ENCODE measurements at regions not wholly inside any gene's neighbourhood (a gene's known extent, or its start where the extent isn't known, plus 50 kb on each side); places are given as distances from the start of the nearest gene placed in this dataset.

DNA sequence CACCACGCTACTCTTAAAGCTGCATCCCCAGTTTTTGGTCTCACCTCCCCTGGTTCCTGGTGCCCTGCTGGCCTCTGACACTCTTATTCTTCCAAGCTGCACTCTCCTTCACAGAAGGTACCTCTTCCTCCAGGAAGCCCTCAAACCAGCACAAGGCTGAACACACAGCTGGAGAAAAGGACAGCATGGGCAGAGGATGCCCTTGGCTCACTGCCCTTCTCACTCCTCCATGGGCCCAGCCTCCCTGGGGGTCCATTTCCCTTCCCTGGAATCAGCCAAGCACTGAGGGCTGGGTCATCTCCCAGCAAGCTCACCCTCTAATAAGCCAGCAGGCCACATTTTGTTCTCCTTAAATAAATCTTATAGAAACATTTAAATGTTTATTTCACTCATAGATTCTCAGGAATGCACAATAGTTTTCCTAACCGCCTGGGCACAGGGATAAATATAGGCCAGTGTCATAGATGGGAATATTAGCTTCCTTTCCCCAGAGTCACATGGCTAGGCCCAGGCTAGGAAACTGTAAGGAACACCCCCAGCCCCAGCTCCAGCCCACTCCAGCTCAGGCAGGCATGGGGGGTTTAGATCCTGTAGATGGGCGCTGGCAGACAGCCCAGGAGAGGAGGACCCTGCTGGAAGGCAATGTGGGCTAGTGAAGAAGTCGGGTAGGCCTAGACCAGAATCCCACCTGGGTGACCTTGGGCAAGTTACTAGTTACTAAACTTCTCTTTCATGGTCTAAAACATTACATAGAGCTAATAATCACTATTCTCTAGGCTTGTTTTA lies 51.5 kb downstream of the IRAG1 start:
- no peak for DNase-seq

DNA sequence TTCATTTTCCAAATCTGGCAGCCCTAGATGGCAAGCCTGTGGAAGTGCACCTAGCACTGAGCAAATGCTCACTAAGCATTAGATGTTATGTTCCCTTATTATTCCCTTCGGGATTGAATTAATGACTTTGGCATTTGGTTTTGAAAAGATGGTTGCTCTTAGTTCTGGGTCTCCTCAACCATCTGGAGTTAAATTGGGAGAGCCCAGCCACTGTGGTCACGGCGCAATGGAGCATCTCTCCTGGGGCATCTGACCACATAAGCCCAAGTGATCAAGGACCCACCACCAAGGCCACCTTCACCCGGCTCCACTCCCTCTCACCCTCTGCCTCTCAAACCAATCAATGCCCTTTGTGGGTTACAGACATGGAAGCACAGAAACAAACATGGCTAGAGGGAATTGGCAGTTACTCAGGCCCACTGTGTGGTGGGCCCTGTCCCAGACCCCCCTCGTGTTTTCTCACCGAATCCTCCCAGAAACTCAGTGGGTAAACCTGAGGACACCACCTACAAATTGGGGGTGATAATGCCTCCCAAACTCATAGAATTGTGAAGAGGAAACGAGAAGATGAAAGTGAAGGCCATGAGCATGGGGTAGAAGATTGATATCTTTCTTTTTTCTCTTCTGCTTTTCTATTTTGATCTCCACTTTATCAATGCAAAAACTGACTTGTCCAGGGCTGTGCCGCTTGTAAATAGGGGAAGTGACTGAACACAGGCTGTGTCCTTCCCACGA lies 52.2 kb downstream of the IRAG1 start:
- no peak for DNase-seq

DNA sequence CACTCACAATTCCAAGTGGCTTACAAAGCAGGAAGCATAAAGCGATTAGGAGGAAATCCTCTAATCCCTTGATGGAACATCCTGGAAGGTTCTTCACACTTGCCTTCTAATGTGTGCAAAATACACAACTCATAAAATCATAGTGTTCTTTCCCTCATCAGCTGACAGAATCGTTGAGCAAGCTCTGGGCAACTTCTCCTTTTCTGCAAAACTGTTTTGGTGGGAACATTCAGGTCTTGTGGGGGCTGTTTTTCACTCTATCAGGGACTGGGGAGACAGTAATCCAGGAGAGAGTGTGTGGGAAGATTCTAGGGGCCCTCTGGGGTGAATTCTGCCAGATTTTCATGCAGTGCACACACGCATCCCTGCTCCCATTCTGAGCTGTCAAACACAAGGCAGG lies 53.2 kb downstream of the IRAG1 start:
- DNase-seq: no peak

DNA sequence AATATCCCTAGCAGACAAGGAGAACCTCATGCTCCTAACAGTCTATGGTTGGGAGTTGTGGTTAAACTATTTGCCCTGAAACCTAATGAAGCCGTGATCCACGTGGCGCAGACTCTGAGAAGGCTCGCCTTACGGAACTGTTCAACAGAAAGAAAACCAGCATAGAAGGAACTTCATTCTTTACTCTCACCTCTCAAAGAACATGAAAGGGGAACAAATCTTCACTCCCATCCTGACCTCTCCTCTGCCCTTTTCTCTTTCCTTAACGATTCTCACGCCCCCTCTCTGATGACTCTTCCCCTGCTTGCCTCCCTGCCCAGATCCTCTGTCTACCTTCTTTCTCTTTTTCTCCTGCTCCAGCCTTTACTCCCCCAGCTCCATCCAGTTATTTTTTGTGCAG lies 54.2 kb downstream of the IRAG1 start:
- DNase-seq: no peak

DNA sequence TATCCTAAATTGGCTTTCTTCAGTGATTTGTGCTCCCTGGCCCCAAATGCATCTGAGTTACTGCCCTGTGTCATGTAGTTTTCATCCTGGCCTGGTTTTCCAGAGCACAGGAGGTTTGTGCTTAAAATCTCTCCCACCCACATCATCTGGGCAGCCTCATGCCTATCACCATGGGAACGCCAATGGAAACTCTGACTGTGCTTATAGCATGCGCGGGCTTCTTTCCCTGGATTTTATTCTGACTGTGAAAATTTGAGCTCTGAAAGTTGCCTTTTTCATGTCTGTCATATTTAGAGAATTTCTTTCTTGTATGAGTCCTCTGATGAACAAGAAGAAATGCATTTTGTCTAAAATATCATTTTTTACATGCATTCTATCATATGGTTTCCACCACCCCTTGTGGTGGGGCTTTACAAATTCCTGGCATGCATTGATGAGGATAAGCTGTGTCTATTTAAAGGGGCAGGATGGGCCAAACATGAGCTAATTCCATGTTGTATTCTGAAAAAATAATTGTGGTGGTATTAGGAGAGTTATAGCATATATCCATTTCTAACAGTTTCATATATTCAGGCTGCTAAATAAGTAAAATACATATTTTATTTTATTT lies 55.1 kb downstream of the IRAG1 start:
- peak; percentile 32 for DNase-seq

DNA sequence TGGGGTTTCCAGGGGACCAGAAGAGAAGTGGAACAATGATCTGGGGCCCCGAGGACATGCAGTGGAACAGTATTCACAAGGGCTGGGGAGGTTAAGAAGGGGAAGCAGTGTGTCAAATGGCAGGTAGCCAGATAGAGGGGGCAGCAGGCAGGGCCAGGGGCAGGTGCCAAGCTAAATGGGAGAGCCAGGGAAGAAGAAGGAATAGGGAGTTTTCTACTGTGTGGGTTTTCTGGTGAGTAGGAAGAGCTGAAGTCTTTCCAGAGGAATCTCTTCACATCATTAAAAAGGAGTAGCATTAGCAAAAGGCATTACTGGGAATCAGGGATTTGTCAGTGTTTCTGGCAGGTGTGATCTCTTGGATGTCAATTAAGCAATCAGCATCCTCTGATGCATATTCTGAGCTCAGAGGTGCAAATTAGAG lies 55.8 kb downstream of the IRAG1 start:
- DNase-seq: no peak

DNA sequence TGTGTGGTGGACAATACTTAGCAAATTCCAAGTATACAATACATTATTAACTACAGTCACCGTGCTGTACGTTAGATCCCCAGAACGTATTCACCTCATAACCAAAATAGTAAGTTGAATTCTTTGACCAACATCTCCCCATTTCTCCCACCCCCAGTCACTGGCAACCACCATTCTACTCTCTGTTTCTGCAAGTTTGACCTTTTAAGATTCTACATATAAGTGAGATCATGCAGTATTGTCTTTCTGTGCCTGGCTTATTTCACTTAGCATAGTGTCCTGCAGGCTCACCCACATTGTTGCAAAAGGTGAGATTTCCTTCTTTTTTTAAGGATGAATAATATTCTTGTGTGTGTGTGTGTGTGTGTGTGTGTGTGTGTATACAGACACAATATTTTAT lies 59.1 kb downstream of the IRAG1 start:
- DNase-seq: no peak

DNA sequence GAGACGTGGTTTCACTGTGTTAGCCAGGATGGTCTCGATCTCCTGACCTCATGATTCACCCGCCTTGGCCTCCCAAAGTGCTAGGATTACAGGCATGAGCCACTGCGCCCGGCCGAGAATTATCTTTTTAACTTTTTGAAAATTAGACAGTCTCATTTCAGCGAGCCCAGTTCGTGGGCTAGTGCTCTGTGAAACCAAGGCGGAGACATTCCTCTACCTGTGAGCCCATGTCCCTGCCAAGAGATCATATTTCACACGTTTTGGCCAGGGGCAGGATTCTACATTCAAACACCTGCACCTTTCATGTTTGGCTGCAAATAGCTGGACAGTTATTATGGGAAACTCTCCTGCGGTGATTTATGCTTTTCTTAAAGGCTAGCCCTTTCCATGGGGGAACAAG lies 60.3 kb downstream of the IRAG1 start:
- DNase-seq: no peak

DNA sequence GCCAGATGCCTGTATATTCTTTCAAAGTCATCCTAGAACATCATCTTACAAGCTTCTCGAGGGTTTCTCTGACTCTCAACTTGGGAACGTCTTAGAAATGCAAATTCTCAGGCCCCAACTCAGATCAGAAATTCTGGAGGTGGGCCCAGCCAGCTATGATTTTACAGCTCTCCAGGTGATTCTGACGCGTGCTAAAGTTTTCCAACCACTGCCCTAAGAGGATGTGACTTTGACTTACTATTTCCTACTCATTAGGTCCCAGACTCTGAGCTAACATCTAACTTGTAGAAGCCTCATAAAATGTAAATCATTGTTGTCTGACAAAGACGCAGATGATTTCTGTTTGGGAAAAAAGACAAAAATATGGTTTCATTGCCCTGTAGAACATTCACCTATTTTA lies 61.1 kb downstream of the IRAG1 start:
- no peak for DNase-seq

DNA sequence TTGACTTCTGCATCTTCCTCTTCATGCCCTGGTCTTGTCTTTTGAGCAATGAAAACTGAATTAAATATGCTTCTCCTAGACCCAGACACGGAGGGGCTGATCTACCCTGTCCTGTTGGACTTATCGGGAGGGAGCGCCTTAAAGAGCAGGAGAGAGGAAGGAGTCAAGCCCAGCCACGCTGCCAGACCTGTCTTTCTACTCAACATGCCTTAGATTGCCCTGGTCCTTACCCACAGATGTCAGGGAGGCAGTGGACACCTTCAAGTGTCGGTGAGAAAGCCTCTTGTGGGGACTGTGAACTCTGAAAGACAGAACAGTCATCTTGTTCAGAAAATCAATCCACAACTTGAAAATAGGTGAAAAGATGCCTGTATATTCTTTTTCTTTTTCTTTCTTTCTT lies 61.8 kb downstream of the IRAG1 start:
- no peak for DNase-seq

DNA sequence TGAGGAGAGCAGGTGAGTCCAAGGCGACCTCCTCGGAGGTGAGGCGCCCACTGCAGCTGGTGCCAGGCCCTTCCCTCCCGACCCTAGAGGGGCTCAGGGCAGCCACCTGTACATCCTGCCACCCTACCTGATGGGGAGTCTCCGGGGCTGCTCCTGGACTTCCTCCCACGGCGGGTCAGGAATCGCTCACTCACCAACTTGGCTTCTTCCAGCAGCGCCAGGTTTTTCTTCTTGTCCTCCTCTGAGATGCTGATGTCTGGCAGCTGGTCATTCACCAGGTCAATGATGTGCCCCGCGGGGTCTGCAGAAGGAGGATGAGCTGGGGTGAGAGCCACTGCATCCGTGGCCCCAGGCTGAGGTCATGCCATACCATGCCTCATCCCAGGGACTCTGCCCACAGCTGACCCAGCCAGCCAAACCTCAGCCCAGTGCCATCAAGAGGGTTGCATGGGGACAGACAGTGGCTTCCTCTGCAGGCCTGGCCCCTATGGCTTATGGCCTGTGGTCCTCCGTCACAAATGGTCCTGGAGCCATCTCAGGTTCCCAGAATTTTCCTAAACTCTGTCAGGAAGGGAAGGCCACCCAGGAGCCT lies 61.0 kb upstream of the LYVE1 start:
- no peak for DNase-seq

DNA sequence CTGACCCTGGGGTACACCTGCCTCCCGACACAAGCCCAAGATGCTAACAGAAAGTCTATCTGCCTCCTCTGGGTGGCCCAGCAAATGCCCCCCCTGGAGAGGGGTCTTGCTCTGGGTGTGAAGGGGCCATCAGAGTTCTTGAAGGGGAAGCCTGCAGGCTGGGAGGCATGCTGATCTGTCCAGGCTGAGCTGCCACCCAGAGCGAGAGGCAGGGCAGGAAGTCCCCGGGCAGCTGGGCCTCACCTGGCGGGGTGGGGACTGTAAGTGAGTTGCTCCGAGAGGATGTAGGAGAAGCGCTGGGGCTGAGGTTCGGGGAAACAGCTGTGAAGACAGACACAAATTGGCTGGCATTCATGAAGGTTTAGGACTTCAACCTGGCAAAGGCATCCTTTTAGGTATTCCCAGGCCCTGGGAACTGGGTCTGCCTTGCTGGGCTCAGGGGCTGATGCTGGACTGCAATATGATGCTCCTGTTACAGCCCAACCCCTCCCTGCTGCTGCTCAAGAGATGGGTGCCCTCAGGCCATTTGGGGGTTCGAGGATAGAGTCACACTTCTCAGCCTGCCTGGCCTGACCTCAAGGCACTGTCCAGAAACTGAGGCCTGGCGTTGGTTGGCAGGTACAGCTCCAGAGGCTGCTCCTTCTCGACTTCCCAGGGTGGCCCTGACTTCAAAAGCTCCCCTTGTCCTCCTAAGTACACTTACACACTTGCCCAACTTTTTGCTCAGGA lies 60.2 kb upstream of the LYVE1 start:
- DNase-seq: no peak

DNA sequence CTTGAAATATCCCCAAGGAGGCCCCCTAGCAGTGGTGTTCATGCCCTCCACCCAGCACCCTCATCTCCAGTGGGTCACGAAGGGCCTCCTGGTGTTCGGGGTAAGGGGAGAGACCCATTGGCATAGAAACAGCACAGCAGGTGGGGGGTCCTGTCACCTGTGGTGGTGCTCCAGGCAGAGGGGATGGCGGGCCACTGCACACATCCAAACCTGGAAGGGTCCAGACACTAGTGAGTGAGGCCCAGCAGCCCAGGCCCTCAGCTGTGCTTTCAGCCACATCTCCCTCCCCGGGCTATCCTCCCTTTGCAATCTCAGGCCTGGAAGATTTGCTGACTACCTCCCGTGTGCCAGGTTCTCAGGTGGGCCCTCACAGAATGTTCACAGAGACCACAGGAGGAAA lies 59.4 kb upstream of the LYVE1 start:
- DNase-seq: no peak

DNA sequence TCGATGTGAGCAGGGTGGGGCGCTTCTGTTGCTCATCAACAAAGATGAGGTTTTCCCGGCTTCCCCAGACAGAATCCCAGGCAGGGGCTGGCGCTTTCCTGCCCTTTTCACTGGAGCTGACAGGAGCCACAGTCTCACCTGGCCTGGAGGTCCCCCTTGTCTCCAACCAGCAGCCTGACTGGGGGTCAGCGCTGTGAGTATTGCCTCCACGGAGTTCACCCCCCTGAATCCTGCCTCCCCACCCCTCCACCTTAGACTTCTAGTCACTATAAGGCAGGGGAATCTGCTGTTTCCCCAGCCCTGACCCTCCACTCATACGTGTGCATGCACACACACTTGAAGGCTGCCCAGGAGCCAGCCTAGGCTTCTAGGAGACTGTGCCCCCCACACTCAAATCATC lies 58.8 kb upstream of the LYVE1 start:
- DNase-seq: no peak

DNA sequence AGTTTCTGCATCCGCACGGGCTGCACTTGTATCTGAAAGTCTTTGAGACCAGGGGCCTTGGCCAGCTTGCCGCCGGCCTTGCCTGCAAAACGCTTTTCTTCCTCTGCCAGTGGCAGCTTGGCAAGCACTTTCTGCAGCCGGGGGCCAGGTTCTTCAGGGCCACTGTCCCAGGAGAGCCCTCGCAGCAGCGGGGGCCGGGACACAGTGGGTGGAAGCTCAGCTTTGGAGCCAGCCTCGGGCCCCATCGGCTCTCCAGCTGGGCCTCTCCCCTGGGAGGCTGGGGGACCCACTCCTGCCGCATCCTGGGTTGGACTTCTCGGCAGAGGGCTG lies 57.5 kb upstream of the LYVE1 start:
- DNase-seq: no peak

DNA sequence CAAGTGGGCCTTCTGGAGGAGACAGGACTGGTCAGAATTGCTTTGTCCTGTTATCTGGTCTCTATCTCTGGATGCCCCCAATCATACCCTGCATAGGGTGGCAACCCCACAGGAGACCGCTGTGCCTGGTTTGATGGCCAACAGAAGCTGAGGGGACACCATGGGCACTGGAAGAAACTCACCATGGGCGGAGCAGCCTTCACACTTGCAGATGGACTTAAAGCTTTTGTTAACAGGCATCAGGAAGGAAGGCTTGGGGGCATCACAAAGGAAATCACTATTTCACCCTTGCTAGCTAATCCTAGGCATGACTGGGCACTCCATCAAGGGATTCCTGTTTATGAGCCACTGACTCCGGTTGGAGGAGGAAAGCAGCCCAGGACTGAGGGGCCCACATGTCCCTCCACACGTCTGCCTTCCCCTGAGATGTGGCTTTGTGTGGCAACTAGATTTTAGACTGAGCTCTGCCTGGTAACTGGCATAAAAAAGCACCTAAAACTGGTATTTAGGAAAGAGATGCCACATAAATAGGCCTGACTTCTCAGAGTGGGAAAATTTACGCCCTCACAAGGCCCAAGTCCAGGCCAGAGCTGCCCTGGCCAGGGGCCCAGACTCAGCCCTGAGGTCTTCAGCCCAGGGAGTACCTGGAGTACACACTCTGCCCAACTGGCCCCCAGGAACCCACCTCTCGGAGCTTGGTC lies 57.0 kb upstream of the LYVE1 start:
- no peak for DNase-seq

DNA sequence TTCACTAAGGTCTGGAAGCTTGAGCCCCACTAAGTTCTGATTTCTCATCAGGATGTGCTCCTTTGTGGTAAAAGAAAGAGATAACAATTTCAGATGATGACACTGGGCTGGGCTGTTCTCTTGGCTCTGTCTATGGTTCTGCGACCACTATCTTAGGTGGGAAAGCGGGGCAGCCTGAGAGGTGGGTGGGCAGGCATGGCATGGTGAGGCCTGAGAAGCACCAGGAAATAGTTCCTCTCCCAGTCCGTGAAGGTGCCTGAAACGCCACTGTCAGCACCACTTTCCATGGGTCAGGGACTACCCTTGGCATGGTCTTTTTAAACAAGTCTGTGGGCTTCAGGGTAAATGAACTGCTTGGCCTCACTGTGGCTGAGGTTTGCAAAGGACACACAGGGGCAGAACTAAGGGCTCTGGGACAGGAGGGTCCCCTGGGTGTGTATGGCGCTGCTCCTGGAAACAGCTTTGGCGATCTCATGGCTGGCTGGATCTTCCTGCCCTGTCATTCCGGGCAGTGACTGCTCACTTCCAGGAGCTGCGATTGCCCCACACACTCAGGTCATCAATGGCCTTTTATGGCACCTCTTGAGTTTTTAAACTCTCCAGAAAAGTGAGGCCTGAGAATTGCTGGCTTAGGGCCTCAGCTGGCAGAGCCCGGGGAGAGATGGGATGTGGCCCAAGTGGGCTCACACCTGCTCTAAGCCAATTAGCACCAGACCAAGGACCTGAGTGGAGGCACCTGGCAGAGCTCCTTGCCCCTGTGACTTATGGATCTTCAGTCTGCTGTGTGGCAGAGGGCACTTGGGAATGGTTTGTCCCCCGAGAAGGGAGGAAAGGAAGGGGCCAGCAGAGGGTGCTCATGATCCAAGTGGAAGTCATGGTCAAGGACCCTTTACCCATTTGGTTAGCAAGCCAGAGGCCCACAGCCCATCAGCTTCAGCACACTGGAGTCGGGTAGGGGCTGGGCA lies 55.6 kb upstream of the LYVE1 start:
- no peak for DNase-seq

DNA sequence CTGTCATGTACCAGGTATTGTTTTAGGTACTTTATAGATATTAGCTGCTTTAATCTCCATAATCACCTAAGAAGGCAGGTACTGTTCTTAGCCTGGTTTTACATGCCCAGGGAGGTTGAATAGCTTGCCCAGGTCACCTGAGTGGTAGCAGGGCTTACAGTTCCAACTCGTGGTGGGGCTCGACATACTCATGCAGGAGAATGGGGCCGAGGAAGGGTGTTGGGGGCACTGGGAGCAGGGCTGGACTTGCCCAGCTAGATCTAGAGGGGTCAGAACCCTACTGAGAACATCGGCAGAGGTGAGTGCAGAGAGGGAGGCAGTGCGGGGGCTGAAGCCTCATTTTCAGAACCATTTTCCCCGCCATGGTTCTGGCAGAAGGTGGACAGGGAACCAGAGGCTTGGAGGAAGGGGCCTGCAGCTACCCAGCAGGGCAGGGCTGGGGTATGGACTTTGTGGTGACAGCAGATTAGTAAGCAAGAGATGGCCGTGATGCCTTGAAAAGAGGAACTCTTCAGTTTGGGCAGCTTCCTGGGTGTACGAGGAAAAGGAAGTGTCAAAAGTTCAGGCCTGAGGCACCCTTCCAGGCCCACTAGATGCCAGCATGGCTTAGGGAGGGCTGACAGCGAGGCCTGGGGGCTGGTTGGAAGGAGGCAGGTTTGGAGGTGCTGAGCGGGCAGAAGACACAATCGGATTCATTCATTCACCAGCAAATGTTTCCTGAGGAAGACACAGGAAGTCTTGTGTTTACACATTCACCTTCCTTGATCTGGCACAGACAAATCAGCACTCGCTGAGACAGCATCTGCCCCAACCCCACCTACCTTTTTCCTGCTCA lies 54.7 kb upstream of the LYVE1 start:
- no peak for DNase-seq

DNA sequence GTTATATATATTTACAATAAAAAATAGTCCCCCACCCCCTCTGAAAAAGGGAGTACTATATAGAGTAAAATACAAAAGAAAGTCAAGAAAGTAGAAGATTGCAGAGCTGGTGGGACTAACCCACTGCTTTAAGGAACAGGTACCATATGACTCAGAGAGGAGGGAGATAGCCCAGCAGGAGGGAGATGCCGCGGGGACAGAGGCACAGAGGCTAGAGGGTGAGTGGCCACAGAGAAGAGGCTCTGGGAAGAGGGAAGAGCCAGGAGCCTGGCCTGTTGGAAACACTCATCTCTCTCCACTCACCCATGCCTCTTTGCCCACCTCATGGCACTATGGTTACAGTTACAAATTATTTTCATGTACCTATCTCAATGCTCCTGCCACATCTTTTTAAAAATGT lies 53.6 kb upstream of the LYVE1 start:
- DNase-seq: no peak

DNA sequence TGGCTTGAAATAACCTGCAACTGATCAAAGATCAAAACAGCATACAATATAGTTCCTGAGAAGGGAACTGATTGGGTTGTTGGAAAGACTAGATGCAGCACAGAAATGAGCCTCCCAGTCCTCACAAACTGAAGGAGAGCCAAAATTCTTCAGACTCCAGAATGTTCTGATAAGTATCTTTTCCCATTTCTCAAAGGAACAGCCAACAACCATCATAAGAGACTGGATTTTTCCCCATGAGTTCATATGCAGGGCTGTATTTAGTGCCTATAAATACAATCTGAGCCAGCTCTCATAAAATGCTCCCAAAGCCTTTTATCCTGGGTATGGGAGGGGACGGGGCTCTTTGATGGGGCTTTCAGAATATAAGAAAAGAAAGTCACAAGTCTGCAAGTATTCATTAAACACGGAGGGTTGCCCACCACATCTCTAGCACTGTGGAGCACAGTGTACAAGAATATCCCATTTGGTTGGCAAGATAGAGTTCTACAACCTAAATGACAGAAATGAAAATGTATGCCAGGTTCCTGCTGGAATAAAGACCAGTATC lies 50.7 kb upstream of the LYVE1 start:
- no peak for DNase-seq

All from retina (tissue), 1 donor.